ENCODE measurements at regions not wholly inside any gene's neighbourhood (a gene's known extent, or its start where the extent isn't known, plus 50 kb on each side); places are given as distances from the start of the nearest gene placed in this dataset.
"Not testable (repeated sequence)": the region's sequence is repeated elsewhere in the genome, so short reads cannot be mapped to it uniquely, and the experiment has no call there.

DNA sequence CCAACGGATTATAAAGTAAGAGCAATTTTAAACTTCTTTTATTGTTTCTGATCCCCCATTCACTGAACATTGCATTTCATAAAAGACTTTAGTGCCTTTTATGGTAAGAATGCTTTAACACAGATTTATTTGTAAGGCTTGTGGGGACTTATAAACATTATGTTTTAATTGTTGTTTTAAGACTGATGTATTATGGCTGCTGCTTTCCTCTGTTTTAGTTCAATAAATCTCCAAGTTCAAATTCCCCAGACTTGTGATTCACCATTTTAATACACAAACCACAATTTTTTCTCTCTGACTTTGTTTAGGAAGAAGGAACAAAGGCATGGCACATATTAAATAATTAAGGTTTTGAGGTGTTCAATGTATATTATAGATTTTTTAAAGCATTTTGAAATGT lies 753.3 kb downstream of the SLC6A15 start:
- H3K4me3 ChIP-seq (ENCODE audit: low read depth in 1 of 2, low read length in 2 of 2) = no peak overlapping the region
- no peaks in the 10 kb centered on the region for H3K79me2 ChIP-seq (ENCODE audit: insufficient read depth, low read length)
- H3K4me2 ChIP-seq (ENCODE audit: insufficient read depth, low read length) = no peak overlapping the region
- no peaks in the 10 kb centered on the region for H3K4me1 ChIP-seq (ENCODE audit: insufficient read depth, low read length)
- no peaks in the 10 kb centered on the region for H4K20me1 ChIP-seq (ENCODE audit: insufficient read depth, low read length)
- no peak for TF ChIP-seq EZH2 (IDR thresholded peaks at IDR 0.05; ENCODE audit: borderline replicate concordance, low read depth, low read length, severe bottlenecking)
- TF ChIP-seq, protein P1, sequence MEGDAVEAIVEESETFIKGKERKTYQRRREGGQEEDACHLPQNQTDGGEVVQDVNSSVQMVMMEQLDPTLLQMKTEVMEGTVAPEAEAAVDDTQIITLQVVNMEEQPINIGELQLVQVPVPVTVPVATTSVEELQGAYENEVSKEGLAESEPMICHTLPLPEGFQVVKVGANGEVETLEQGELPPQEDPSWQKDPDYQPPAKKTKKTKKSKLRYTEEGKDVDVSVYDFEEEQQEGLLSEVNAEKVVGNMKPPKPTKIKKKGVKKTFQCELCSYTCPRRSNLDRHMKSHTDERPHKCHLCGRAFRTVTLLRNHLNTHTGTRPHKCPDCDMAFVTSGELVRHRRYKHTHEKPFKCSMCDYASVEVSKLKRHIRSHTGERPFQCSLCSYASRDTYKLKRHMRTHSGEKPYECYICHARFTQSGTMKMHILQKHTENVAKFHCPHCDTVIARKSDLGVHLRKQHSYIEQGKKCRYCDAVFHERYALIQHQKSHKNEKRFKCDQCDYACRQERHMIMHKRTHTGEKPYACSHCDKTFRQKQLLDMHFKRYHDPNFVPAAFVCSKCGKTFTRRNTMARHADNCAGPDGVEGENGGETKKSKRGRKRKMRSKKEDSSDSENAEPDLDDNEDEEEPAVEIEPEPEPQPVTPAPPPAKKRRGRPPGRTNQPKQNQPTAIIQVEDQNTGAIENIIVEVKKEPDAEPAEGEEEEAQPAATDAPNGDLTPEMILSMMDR (IDR thresholded peaks at IDR 0.05; ENCODE audit: borderline replicate concordance, extremely low read depth, low read length, poor library complexity, severe bottlenecking) = no peak
- H2AFZ ChIP-seq (ENCODE audit: low read depth, low read length) = no peak overlapping the region
- no peaks in the 10 kb centered on the region for H3K36me3 ChIP-seq (ENCODE audit: insufficient read depth, low read length)
- no peaks in the 10 kb centered on the region for H3K9me3 ChIP-seq (ENCODE audit: insufficient read depth, low read length, severe bottlenecking)
- ATAC-seq (ENCODE audit: insufficient read depth, low read depth) (no peak), DNase-seq (no peak)
- H3K9ac ChIP-seq (ENCODE audit: low read depth, low read length) = no peak overlapping the region
- H3K27me3 ChIP-seq (ENCODE audit: insufficient read depth, low read length, poor library complexity) = no peaks in the 10 kb centered on the region
- H3K27ac ChIP-seq (ENCODE audit: low read length) = no peak overlapping the region

GRCh38 chr12:84157170-84157569 lies 755.4 kb downstream of the SLC6A15 start:
- Histone ChIP-seq H2AFZ (ENCODE audit: low read depth, low read length) (no peak overlapping the region), H3K9ac (ENCODE audit: low read depth, low read length) (no peak overlapping the region), H3K4me1 (ENCODE audit: insufficient read depth, low read length) (no peaks in the 10 kb centered on the region), H3K27ac (ENCODE audit: low read length) (no peak overlapping the region), H3K27me3 (ENCODE audit: insufficient read depth, low read length, poor library complexity) (no peaks in the 10 kb centered on the region), H3K4me3 (ENCODE audit: low read depth in 1 of 2, low read length in 2 of 2) (no peak overlapping the region), H4K20me1 (ENCODE audit: insufficient read depth, low read length) (no peaks in the 10 kb centered on the region), H3K4me2 (ENCODE audit: insufficient read depth, low read length) (no peak overlapping the region), H3K9me3 (ENCODE audit: insufficient read depth, low read length, severe bottlenecking) (no peaks in the 10 kb centered on the region), H3K79me2 (ENCODE audit: insufficient read depth, low read length) (no peaks in the 10 kb centered on the region), H3K36me3 (ENCODE audit: insufficient read depth, low read length) (no peaks in the 10 kb centered on the region)
- TF ChIP-seq EZH2 (IDR thresholded peaks at IDR 0.05; ENCODE audit: borderline replicate concordance, low read depth, low read length, severe bottlenecking) = no peak
- TF ChIP-seq, protein P1 (IDR thresholded peaks at IDR 0.05; ENCODE audit: borderline replicate concordance, extremely low read depth, low read length, poor library complexity, severe bottlenecking) = no peak
- no peak for ATAC-seq (ENCODE audit: insufficient read depth, low read depth)
- no peak for DNase-seq

DNA sequence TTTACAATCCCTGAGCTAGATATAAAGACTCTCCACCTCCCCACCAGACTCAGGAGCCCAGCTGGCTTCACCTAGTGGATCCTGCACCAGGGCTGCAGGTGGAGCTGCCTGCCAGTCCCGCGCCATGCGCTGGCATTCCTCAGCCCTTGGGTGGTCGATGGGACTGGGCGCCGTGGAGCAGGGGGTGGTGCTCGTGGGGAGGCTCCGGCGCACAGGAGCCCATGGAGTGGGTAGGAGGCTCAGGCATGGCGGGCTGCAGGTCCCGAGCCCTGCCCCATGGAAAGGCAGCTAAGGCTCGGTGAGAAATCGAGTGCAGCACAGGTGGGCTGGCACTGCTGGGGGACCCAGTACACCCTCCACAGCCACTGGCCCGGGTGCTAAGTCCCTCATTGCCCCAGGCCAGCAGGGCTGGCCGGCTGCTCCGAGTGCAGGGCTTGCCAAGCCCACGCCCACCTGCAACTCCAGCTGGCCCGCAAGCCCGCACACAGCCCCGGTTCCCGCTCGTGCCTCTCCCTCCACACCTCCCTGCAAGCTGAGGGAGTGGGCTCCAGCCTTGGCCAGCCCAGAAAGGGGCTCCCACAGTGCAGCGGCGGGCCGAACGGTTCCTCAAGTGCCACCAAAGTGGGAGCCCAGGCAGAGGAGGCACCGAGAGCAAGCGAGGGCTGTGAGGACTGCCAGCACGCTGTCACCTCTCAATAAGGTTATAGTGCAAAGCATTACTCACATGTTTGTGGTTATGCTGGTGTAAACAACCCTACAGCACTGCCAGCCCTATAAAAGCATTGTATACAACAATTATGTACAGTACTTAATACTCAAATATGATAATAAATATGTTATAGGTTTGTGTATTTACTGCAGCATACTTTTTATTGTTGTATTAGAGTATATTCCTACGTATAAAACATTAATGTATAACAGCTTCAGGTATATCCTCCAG lies 757.3 kb downstream of the SLC6A15 start:
- H2AFZ ChIP-seq (ENCODE audit: low read depth, low read length); H3K9ac ChIP-seq (ENCODE audit: low read depth, low read length); H3K36me3 ChIP-seq (ENCODE audit: insufficient read depth, low read length); DNase-seq; H3K27me3 ChIP-seq (ENCODE audit: insufficient read depth, low read length, poor library complexity); H3K27ac ChIP-seq (ENCODE audit: low read length); H3K79me2 ChIP-seq (ENCODE audit: insufficient read depth, low read length); H3K9me3 ChIP-seq (ENCODE audit: insufficient read depth, low read length, severe bottlenecking); H3K4me2 ChIP-seq (ENCODE audit: insufficient read depth, low read length); H4K20me1 ChIP-seq (ENCODE audit: insufficient read depth, low read length); H3K4me1 ChIP-seq (ENCODE audit: insufficient read depth, low read length); H3K4me3 ChIP-seq (ENCODE audit: low read depth in 1 of 2, low read length in 2 of 2); ATAC-seq (ENCODE audit: insufficient read depth, low read depth): not testable (repeated sequence)

- not testable (repeated sequence) for H3K27ac ChIP-seq (ENCODE audit: low read length); H3K27me3 ChIP-seq (ENCODE audit: insufficient read depth, low read length, poor library complexity); H3K9ac ChIP-seq (ENCODE audit: low read depth, low read length); H3K9me3 ChIP-seq (ENCODE audit: insufficient read depth, low read length, severe bottlenecking); H3K36me3 ChIP-seq (ENCODE audit: insufficient read depth, low read length); H3K4me2 ChIP-seq (ENCODE audit: insufficient read depth, low read length); ATAC-seq (ENCODE audit: insufficient read depth, low read depth); H3K4me3 ChIP-seq (ENCODE audit: low read depth in 1 of 2, low read length in 2 of 2); H3K79me2 ChIP-seq (ENCODE audit: insufficient read depth, low read length); H4K20me1 ChIP-seq (ENCODE audit: insufficient read depth, low read length); DNase-seq; H2AFZ ChIP-seq (ENCODE audit: low read depth, low read length); H3K4me1 ChIP-seq (ENCODE audit: insufficient read depth, low read length)
These were observed 758.1 kb downstream of the SLC6A15 start for GRCh38 chr12:84154439-84154990.

All from DND-41 (cell line).